DND-41 (cell line): ENCODE measurements at regions not wholly inside any gene's neighbourhood (a gene's known extent, or its start where the extent isn't known, plus 50 kb on each side); places are given as distances from the start of the nearest gene placed in this dataset.

Source experiments
- ATAC-seq: fragments of 200-7000 bp; cut with Tn5 transposase; 3 replicates; pipeline ENCODE4 v1.9.1; 2021; ENCODE audit warnings: low read depth; ENCODE audit not compliant: insufficient read depth
- DNase-seq: peaks from one replicate; pipeline ENCODE4 v3.0.0-alpha.2; 2020
- H2AFZ ChIP-seq: 2 replicates; pipeline ENCODE4 v1.6.0; 2012; ENCODE audit warnings: low read depth, low read length
- H3K27ac ChIP-seq: 2 replicates; pipeline ENCODE4 v1.5.1; 2012; ENCODE audit warnings: low read length, inconsistent platforms
- H3K27me3 ChIP-seq: fragments of 200-600 bp; sonication (generic); 2 replicates; pipeline ENCODE4 v1.6.0; 2012; ENCODE audit warnings: low read length, mild to moderate bottlenecking, inconsistent platforms; ENCODE audit not compliant: insufficient read depth, poor library complexity
- H3K36me3 ChIP-seq: 2 replicates; pipeline ENCODE4 v1.5.1; 2012; ENCODE audit warnings: low read length, inconsistent platforms; ENCODE audit not compliant: insufficient read depth
- H3K4me1 ChIP-seq: 2 replicates; pipeline ENCODE4 v1.5.1; 2012; ENCODE audit warnings: mild to moderate bottlenecking, low read length; ENCODE audit not compliant: insufficient read depth
- H3K4me2 ChIP-seq: 2 replicates; pipeline ENCODE4 v1.6.0; 2012; ENCODE audit warnings: mild to moderate bottlenecking, moderate library complexity, low read length, inconsistent platforms; ENCODE audit not compliant: insufficient read depth
- H3K4me3 ChIP-seq, 2 experiments: fragments of 200-600 bp in 1 of 2; shearing (Covaris generic) in 1 of 2; 2 replicates each; pipeline ENCODE4 v1.5.1; 2012 to 2016; ENCODE audit warnings: inconsistent platforms in 2 of 2, low read length in 2 of 2, mild to moderate bottlenecking in 2 of 2, low read depth in 1 of 2, moderate library complexity in 1 of 2
- H3K79me2 ChIP-seq: 2 replicates; pipeline ENCODE4 v1.6.0; 2012; ENCODE audit warnings: low read length, inconsistent platforms; ENCODE audit not compliant: insufficient read depth
- H3K9ac ChIP-seq: 2 replicates; pipeline ENCODE4 v1.6.0; 2012; ENCODE audit warnings: low read depth, mild to moderate bottlenecking, inconsistent platforms, low read length, moderate library complexity
- H3K9me3 ChIP-seq: 2 replicates; pipeline ENCODE4 v1.5.1; 2012; ENCODE audit warnings: low read length, moderate library complexity, mild to moderate bottlenecking, inconsistent platforms; ENCODE audit not compliant: insufficient read depth, severe bottlenecking
- H4K20me1 ChIP-seq: 2 replicates; pipeline ENCODE4 v1.6.0; 2012; ENCODE audit warnings: low read length; ENCODE audit not compliant: insufficient read depth
- CTCF ChIP-seq: IDR thresholded peaks from 2 replicates; pipeline ENCODE4 v1.5.1; 2012; ENCODE audit warnings: borderline replicate concordance, low read length, moderate library complexity, mild to moderate bottlenecking; ENCODE audit not compliant: poor library complexity, severe bottlenecking; ENCODE audit errors: extremely low read depth
- EZH2 ChIP-seq: IDR thresholded peaks from 3 replicates; pipeline ENCODE4 v1.6.1; 2012; ENCODE audit warnings: borderline replicate concordance, low read depth, mild to moderate bottlenecking, moderate library complexity, low read length, inconsistent platforms; ENCODE audit not compliant: severe bottlenecking

DNA sequence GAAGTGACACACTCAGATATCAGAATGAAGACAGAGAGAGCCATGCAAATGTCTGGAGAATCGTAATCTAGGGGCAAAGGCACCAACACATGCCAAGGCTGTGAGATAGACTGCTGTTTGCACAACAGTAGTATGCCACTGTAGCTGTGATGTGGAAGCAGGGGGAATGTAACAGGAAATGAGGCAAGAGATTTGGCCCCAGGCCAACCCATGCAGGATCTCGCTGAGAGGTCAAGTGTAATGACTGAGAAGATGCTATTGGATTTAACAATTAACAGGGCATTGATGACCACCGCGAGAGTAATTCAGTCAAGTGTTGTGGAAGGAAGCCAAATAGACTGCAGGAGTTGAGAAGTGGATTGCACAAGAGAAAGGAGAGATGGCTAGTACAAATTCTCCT, 107.3 kb upstream of the ST6GALNAC5 start:
- no peak overlapping the region for H3K9ac ChIP-seq
- H3K9me3 ChIP-seq = no peaks in the 10 kb centered on the region
- no peak overlapping the region for H3K4me2 ChIP-seq
- H3K4me3 ChIP-seq = no peak overlapping the region
- no peaks in the 10 kb centered on the region for H4K20me1 ChIP-seq
- no peaks in the 10 kb centered on the region for H3K4me1 ChIP-seq
- H3K27ac ChIP-seq = no peak overlapping the region
- H3K36me3 ChIP-seq = no peaks in the 10 kb centered on the region
- no peak overlapping the region for H2AFZ ChIP-seq
- H3K27me3 ChIP-seq = no peaks in the 10 kb centered on the region
- TF ChIP-seq CTCF = no peak
- TF ChIP-seq EZH2 = no peak
- no peaks in the 10 kb centered on the region for H3K79me2 ChIP-seq
- DNase-seq (peak; percentile 8), ATAC-seq (no peak)

GRCh38 chr1:76763738-76764137, 103.5 kb upstream of the ST6GALNAC5 start:
- DNase-seq (no peak), ATAC-seq (no peak)
- Histone ChIP-seq H3K27ac (no peak overlapping the region), H2AFZ (no peak overlapping the region), H3K36me3 (no peaks in the 10 kb centered on the region), H3K9me3 (no peaks in the 10 kb centered on the region), H4K20me1 (no peaks in the 10 kb centered on the region), H3K27me3 (peaks cover 2% of the 10 kb centered on the region), H3K4me1 (no peaks in the 10 kb centered on the region), H3K4me2 (no peak overlapping the region), H3K4me3 (no peak overlapping the region), H3K79me2 (no peaks in the 10 kb centered on the region), H3K9ac (no peak overlapping the region)
- no peak for TF ChIP-seq EZH2
- TF ChIP-seq CTCF = no peak

DNA sequence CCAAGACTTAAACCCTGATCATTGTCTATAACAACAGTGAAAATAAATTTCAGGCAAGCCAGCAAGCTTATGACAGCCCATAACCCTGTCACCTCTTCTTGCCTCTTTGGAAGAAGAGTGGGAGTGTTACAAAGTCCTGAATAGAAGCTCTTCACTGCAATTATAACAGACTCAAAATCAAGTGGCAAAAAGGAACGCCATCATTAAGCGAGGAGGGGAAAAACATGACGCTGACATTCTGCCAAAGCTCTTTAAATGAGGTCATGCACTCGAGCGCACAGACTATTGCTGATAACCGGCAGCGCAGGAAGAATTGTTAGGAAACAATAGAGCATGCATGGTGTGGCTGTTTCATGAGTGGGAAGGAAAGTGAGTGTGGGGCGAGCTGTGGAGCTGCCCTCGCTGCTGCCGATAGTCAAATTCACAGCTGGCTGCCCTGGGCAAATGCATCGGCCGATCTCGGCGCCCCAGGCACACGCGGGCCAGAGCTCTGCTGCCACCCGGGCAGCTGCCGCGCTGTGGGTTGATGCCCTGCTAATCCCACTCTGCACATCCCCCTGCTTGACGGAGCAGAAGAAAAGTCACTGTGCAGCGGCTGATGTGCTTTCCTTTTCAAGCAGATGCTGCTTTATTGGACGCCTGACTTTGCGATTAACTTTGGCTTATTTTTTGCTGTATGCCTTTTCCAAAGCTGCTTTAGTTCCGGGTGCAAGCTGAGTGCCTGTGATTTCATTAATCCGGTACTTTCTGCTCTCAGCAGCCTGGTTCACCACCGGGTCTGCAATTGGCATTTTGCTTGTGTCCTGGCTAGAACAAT, 102.4 kb upstream of the ST6GALNAC5 start:
- Histone ChIP-seq H3K4me3 (no peak overlapping the region), H4K20me1 (no peaks in the 10 kb centered on the region), H3K79me2 (no peaks in the 10 kb centered on the region), H3K4me2 (no peak overlapping the region), H3K4me1 (no peaks in the 10 kb centered on the region), H3K36me3 (no peaks in the 10 kb centered on the region), H3K27ac (no peak overlapping the region), H3K27me3 (peaks cover 2% of the 10 kb centered on the region), H2AFZ (no peak overlapping the region), H3K9me3 (no peaks in the 10 kb centered on the region), H3K9ac (no peak overlapping the region)
- TF ChIP-seq EZH2 (no peak), CTCF (no peak)
- DNase-seq (no peak), ATAC-seq (no peak)

GRCh38 chr1:76766381-76766780, 100.9 kb upstream of the ST6GALNAC5 start:
- Histone ChIP-seq H4K20me1 (no peaks in the 10 kb centered on the region), H3K36me3 (no peaks in the 10 kb centered on the region), H3K27me3 (peaks cover 2% of the 10 kb centered on the region), H3K4me3 (no peak overlapping the region), H3K27ac (no peak overlapping the region), H2AFZ (no peak overlapping the region), H3K4me1 (no peaks in the 10 kb centered on the region), H3K9ac (no peak overlapping the region), H3K4me2 (no peak overlapping the region), H3K9me3 (no peaks in the 10 kb centered on the region), H3K79me2 (no peaks in the 10 kb centered on the region)
- TF ChIP-seq CTCF (no peak), EZH2 (no peak)
- no peak for DNase-seq
- ATAC-seq = no peak
